Prostate gland (tissue), 2 donors: ENCODE measurements at regions not wholly inside any gene's neighbourhood (a gene's known extent, or its start where the extent isn't known, plus 50 kb on each side); places are given as distances from the start of the nearest gene placed in this dataset.

ENCODE experiments used
- DNase-seq: peaks from one replicate; pipeline ENCODE4 v3.0.0-alpha.2; 2019; ENCODE audit warnings: low spot score
- H3K27ac ChIP-seq, 2 donors: fragments of 200-600 bp; sonication (generic); 2 replicates each; pipeline ENCODE4 v1.5.1; 2017 to 2019
- H3K27me3 ChIP-seq: fragments of 200-600 bp; sonication (generic); replicated peaks from 2 replicates; pipeline ENCODE4 v1.5.1; 2019; ENCODE audit not compliant: insufficient read depth
- H3K36me3 ChIP-seq, 2 donors: fragments of 200-600 bp; sonication (generic); 1 replicate in 1 of 2; 2 replicates in 1 of 2; pipeline versions ENCODE4 v1.5.1 to v1.8.1; 2017 to 2019
- H3K4me1 ChIP-seq: fragments of 200-600 bp; sonication (generic); replicated peaks from 2 replicates; pipeline ENCODE4 v1.5.1; 2019
- H3K4me3 ChIP-seq, 2 donors: fragments of 200-600 bp; sonication (generic); 2 replicates each; pipeline ENCODE4 v1.5.1; 2017 to 2019
- H3K9me3 ChIP-seq: fragments of 200-600 bp; sonication (generic); 2 replicates; pipeline ENCODE4 v1.5.1; 2017
- CTCF ChIP-seq, 4 experiments: fragments of 200-600 bp in 2 of 4; fragments of 450-650 bp in 2 of 4; sonication (generic) in 2 of 4; IDR thresholded peaks; 1 replicate in 3 of 4; 2 replicates in 1 of 4; pipeline ENCODE4 v1.5.1; 2016 to 2019; ENCODE audit warnings: antibody characterized with exemption in 4 of 4, mild to moderate bottlenecking in 2 of 4, moderate library complexity in 2 of 4
- POLR2A ChIP-seq: fragments of 450-650 bp; IDR thresholded peaks from one replicate; pipeline ENCODE4 v1.6.1; 2016; ENCODE audit warnings: antibody characterized with exemption, mild to moderate bottlenecking
- POLR2AphosphoS5 ChIP-seq: sonication (generic); formaldehyde crosslinking; IDR thresholded peaks from one replicate; pipeline ENCODE4 v1.6.1; 2017; ENCODE audit warnings: antibody characterized with exemption
- WGBS: methylation state at CpG from one replicate; pipeline ENCODE4 v1.1.5; 2018; 5-methylcytosine and 5-hydroxymethylcytosine counted together
- intact Hi-C: fragments of 100-400 bp; cut with DNase I; formaldehyde crosslinking; loops from one replicate; pipeline ENCODE4 v1.14.2; 2022

GRCh38 chr10:121048749-121049148 lies 197.6 kb downstream of the WDR11 start:
- H3K27me3 ChIP-seq = no peaks in the 10 kb centered on the region
- no peak for DNase-seq
- H3K4me1 ChIP-seq = no peaks in the 10 kb centered on the region
- H3K9me3 ChIP-seq = no peaks in the 10 kb centered on the region
- no peak overlapping the region for H3K4me3 ChIP-seq
- H3K36me3 ChIP-seq = no peaks in the 10 kb centered on the region
- intact Hi-C loops = no loop called here
- WGBS = 63% methylated on average over 3 of the region's 3 CpGs
- TF ChIP-seq POLR2AphosphoS5 (no peak), POLR2A (no peak), CTCF (IDR thresholded peaks at IDR 0.05) (no peak)
- no peak overlapping the region for H3K27ac ChIP-seq

DNA sequence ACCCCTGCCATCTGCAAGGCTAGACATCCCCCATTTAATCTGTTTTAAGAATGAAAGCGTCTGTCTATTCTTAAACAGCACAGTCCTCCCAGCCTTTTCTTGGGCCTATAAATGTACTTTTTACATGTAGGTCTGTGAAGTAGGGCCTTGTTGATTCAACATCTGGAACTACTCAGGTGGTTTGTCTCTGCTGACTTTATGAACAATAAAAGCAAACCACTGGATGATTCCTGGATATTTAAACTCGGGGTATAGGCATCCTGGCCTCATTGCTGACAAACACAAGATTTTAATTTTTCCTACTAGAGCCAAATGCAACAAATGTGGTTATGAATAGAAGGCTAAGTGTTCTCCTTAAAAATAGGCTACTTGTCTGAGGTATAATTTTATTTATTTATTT lies 198.3 kb downstream of the WDR11 start:
- Histone ChIP-seq H3K9me3 (no peaks in the 10 kb centered on the region), H3K27ac (no peak overlapping the region), H3K4me1 (no peaks in the 10 kb centered on the region), H3K4me3 (no peak overlapping the region), H3K36me3 (no peaks in the 10 kb centered on the region), H3K27me3 (no peaks in the 10 kb centered on the region)
- WGBS = 69% methylated on average over 2 of the region's 2 CpGs
- intact Hi-C loops = no loop called here
- DNase-seq = no peak
- no peak for TF ChIP-seq CTCF (IDR thresholded peaks at IDR 0.05)
- TF ChIP-seq POLR2A = no peak
- no peak for TF ChIP-seq POLR2AphosphoS5

- intact Hi-C loops = no loop called here
Observed at GRCh38 chr10:121049923-121050322, 198.8 kb downstream of the WDR11 start.

DNA sequence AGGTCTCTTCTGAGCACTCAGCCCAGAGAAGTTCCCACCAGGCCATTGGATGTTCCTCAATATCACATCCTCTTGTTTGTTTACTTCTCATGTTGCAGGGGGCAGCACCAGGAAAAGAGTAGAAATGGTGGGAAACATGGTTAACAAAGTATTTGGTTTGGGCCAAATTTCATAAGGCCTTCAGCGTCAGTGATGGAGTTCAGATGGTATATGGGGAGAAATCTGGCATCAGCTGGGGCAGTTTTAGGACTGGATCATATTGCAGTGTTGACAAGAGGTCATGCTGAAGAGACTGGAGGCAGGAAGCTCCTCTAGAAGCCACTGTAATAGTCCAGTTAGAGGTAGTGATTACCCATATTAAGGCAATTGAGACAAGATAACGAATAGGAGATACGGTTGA lies 200.0 kb downstream of the WDR11 start:
- TF ChIP-seq POLR2A (no peak), POLR2AphosphoS5 (no peak), CTCF (IDR thresholded peaks at IDR 0.05) (no peak)
- WGBS = 92% methylated on average over 3 of the region's 3 CpGs
- no peak overlapping the region for H3K27ac ChIP-seq
- H3K27me3 ChIP-seq = no peaks in the 10 kb centered on the region
- no peaks in the 10 kb centered on the region for H3K4me1 ChIP-seq
- H3K9me3 ChIP-seq = no peaks in the 10 kb centered on the region
- H3K36me3 ChIP-seq = no peaks in the 10 kb centered on the region
- DNase-seq = no peak
- no peak overlapping the region for H3K4me3 ChIP-seq
- intact Hi-C loops = no loop called here

More at GRCh38 chr10:121049923-121050322, 198.8 kb downstream of the WDR11 start:
- H3K4me1 ChIP-seq = no peaks in the 10 kb centered on the region
- no peak for DNase-seq
- 86% methylated on average over 1 of the region's 1 CpG for WGBS
- H3K27ac ChIP-seq = no peak overlapping the region
- no peaks in the 10 kb centered on the region for H3K27me3 ChIP-seq
- TF ChIP-seq CTCF (IDR thresholded peaks at IDR 0.05) = no peak
- no peak for TF ChIP-seq POLR2A
- TF ChIP-seq POLR2AphosphoS5 = no peak
- no peaks in the 10 kb centered on the region for H3K9me3 ChIP-seq
- no peak overlapping the region for H3K4me3 ChIP-seq
- H3K36me3 ChIP-seq = no peaks in the 10 kb centered on the region

- intact Hi-C loops = no loop called here
- no peak for DNase-seq
- 66% methylated on average over 3 of the region's 3 CpGs for WGBS
- Histone ChIP-seq H3K27ac (no peak overlapping the region), H3K9me3 (no peaks in the 10 kb centered on the region), H3K27me3 (no peaks in the 10 kb centered on the region), H3K4me1 (no peaks in the 10 kb centered on the region), H3K36me3 (no peaks in the 10 kb centered on the region), H3K4me3 (no peak overlapping the region)
- peak; percentile 8 for TF ChIP-seq POLR2AphosphoS5
- no peak for TF ChIP-seq CTCF (IDR thresholded peaks at IDR 0.05)
Observed at GRCh38 chr10:121051696-121052279, 200.6 kb downstream of the WDR11 start.
